ENCODE measurements at regions not wholly inside any gene's neighbourhood (a gene's known extent, or its start where the extent isn't known, plus 50 kb on each side); places are given as distances from the start of the nearest gene placed in this dataset.

GRCh38 chr5:110038297-110038997, 348.7 kb downstream of the MAN2A1 start:
- no peak for DNase-seq

DNA sequence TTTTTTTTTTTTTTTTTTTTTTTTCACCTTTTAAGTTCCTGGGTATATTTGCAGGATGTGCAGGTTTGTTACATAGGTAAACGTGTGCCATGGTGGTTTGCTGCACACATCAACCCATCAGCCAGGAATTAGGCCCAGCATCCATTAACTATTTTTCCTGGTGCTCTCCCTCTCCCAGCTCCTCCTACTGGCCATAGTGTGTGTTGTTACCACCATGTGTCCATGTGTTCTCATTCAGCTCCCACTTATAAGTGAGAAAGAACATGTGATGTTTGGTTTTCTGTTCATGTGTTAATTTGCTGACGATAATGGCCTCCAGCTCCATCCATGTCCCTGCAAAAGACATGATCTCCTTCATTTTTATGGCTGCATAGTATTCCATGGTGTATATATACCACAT, 350.5 kb downstream of the MAN2A1 start:
- DNase-seq, result no peak

- DNase-seq, result no peak
Observed at GRCh38 chr5:110043025-110043424, 353.3 kb downstream of the MAN2A1 start.

GRCh38 chr5:110045158-110045557, 355.4 kb downstream of the MAN2A1 start:
- no peak for DNase-seq

DNA sequence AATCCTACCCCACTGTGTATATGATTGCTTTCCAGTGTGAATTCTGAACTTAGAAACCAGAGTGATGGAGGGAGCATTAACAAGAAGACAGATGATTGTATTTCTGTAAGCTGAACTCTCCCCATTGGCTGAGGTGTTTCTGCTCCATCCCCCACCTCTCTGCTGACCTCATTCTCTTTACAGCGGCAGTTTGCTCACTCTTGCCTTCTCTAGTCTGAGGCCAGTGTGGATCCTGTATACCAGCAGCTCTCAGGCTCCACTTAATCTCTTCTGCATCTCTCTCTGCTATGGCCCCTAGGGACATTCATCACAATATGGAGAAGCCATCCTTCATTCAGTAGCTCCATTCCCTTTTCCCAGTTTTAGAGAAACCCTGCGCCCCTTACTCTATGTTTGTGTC, 358.8 kb downstream of the MAN2A1 start:
- DNase-seq, result peak; percentile 48

- no peak for DNase-seq
Observed at GRCh38 chr5:110049816-110050215, 360.1 kb downstream of the MAN2A1 start.

DNA sequence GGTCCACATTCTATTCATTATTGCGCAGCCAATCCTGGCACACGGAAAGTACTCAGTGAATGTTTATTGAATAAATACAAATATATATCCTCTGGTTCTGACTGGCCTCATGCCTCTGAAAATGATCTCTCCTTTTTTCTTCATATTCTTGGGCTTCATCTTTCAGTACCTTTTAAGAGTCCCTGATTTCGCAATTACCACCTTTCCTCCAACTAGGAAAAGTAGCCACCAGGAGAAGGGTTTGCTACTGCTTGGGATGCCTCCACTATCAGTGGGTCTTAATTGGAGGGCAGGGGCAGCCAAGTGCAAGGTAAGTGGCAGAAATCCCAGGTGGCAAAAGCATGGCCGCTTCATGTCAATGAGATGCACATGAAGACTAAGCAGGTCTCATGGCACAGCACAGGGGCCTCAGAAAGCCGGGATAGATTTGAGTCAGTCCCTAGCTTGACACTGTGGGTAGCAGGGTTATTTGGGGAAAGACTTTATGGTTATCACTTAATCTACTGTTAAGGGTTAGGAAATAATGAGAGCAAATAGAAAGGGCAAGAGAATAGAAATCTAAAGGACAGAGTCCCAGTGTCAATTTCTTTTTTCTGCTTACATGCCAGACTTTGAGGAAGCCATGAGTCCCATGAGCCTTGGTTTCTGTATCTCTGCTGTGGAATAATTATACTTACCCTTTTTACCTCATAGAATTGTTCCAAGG, 361.1 kb downstream of the MAN2A1 start:
- DNase-seq, result no peak

- peak; percentile 30 for DNase-seq
Observed at GRCh38 chr5:110053205-110053604, 363.5 kb downstream of the MAN2A1 start.

- DNase-seq, result no peak
Observed at GRCh38 chr5:110053824-110054223, 364.1 kb downstream of the MAN2A1 start.

GRCh38 chr5:110054240-110054639, 364.5 kb downstream of the MAN2A1 start:
- peak; percentile 57 for DNase-seq

GRCh38 chr5:110055302-110055701, 365.6 kb downstream of the MAN2A1 start:
- DNase-seq, result no peak

DNA sequence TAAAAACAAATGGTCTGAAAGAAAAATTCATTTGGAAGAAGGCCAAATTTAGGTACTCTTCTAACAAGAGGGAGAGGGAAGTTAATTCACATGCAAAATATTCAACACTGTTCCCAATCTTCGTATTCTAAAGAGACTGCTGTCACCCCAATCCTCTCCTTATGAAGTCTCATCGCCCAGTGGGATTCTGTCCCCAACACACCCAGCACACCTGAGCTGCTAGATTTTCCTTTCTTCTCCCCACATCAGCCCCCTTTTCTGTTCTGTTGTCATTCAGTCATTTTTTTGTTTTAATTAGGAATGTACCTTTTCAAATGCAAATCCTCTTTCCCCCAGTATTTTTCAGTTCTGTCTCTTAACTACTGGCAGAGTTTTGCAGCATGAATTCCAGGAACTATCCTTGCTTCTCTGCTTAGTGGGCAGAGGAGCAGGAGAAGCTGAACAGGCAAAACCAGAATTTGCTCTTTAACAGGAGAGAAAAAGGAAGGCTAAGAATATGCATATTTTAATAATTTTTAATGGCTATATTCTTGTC, 366.9 kb downstream of the MAN2A1 start:
- DNase-seq, result no peak

- no peak for DNase-seq
Observed at GRCh38 chr5:110058175-110058574, 368.4 kb downstream of the MAN2A1 start.

GRCh38 chr5:110062246-110062645, 372.5 kb downstream of the MAN2A1 start:
- no peak for DNase-seq

DNA sequence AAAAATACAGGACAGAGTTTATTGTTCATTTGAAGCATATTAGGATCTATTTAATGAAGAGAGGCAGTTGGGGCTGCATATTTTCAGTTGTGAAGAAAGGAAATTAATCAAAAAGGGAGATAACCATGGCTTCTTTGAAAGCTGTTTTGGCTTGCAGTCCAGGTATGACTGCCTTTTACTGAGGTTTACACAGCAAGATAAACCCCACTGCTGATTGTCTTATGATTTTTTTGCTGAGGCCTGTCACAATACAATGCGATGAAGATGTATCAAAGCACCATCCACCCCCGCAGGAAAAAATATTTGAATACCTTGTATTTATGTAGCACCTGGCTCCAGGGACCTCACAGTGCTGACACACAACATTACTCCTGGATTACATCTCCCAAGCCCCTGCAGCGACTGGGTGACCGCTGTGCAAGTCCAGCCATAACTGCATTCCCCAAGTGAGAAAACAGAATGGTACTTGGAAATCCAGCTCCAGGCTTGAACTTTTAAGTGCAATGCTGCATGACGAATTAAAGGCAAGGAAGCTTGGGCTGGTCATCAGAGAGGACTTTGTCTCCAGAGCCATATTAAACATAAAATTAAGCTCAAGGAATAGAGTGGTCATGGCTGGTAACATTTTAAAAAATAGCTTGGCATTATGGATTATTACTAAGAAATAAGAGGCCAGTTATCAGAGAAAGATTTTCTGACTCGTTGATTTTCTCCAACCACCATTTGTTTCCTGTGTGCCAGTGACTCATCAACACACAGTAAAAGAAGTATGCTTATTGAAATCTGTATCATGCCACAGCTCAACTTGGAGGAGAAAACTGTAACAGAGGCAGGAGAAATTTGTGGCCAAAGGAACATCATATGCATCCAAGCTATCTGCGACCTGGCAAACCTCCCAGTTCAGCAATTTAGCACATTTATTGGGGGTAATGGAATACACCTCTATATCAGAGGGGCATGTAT, 374.2 kb downstream of the MAN2A1 start:
- DNase-seq, result no peak

DNA sequence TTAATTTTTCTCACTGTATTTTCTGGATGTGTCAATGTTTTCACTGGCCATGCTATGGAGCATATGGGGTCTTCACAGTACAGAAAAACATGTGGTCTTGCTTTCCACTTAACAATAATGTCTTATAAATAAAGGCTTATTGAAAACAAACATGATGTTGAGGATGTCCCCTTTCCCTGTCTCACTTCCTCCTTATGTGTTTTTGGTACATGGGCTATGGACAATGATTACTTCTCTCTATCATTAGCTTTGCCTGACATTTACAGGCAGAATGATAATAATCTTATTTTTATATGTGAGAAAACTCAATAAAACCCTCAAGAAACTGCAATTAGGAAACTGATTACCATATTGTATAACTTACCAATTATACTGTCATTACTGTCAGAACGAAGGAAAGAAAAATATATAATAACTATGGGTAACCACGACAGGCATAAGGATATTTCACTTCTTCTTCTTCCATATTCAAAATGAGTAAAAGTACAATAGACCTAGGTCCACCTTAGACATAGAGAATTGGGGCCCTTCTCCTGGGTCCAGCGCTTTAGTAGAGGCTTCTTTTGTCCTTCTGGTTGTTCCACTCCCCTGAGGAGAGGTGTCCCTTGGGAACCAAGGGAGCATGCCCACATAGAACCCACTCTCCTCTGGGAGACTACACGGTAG, 375.0 kb downstream of the MAN2A1 start:
- DNase-seq, result no peak

DNA sequence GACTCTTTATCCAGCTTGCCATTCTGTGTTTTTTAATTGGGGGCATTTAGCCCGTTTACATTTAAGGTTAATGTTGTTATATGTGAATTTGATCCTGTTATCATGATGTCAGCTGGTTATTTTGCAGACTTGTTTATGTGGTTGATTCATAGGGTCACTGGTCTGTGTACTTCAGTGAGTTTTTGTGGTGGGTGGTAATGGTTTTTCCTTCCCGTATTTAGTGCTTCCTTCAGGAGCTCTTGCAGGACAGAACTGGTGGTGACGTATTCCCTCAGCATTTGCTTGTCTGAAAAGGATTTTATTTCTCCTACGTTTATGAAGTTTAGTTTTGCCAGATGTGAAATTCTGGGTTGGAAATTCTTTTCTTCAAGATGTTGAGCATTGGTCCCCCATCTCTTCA, 381.1 kb downstream of the MAN2A1 start:
- no peak for DNase-seq

- no peak for DNase-seq
Observed at GRCh38 chr5:110072651-110073050, 382.9 kb downstream of the MAN2A1 start.

DNA sequence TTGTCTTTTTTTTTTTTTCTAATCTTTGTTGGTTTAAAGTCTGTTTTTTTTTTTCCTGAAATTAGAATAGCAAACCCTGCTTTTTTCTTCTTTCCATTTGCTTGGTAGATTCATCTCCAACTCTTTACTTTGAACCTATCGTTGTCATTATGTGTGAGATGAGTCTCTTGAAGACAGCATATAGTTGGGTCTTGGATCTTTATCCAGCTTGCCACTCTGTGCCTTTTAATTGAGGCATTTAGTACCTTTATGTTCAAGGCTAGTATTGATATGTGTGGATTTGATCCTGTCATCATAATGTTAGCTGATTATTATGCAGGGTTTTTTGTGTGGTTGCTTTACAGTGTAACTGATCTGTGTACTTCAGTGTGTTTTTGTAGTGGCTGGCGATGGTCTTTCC, 383.8 kb downstream of the MAN2A1 start:
- DNase-seq, result no peak

DNA sequence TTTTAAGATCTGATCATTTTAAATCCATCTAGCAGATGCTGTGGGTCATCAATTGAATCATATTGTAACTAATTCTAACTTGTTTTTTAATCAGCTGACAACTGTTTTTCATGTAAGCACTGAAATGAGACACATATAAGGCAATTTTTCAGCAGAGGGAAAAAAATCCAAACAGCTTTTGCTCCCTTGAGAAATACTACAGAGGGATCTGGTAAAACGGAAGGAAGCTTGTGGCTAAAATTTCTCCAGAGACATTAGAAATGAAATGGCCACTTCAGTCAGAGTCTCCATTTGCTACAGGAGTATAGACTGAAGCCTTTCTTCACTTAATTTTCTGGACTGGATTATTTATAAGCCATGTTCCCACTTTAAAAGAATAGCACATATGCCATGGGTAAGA, 385.9 kb downstream of the MAN2A1 start:
- DNase-seq, result no peak

GRCh38 chr5:110077147-110077546, 387.4 kb downstream of the MAN2A1 start:
- DNase-seq, result no peak

DNA sequence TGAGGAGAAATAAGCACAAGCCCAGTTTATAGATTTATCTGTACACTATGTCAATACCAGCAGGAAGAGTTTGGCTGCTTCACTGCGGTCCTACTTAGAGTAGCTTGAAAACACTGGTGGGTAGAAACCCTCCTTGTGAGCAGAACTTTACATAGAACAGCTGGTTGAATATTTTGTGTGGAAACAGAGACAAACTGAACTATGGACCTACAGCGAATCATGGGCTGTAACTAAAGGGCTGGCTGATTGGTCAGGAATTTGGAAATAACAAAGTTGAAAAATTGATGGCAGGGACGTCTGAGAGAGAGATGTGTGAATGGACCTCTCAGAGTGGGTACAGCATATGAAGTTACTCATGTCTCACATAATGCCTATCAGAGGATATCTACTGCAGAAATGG, 392.5 kb downstream of the MAN2A1 start:
- no peak for DNase-seq

DNA sequence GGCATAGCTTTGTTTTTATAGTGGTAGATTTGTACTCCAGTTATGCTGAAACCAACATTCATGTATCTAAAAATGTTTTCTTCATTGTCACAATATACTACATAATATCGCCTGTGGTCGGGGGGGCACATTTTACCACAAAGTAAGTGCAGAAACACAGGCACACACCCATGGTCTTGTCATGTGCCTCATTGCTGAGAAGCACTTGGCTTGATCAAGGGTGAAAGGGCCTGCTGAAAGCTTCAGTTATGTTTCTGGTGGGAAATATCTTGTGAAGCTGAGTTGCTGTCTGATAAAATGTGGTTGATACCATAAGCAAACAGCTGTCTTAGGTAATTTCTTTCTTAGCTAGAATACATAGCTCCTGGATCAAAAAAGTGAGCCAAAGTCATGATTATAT, 393.1 kb downstream of the MAN2A1 start:
- DNase-seq, result no peak
